ENCODE measurements at regions not wholly inside any gene's neighbourhood (a gene's known extent, or its start where the extent isn't known, plus 50 kb on each side); places are given as distances from the start of the nearest gene placed in this dataset.

- TF ChIP-seq CTCF (IDR thresholded peaks at IDR 0.05) = no peak
- no peak for TF ChIP-seq ZFX (IDR thresholded peaks at IDR 0.05; ENCODE audit: borderline replicate concordance)
Observed at GRCh38 chr4:111789901-111790640, 355.2 kb upstream of the FAM241A start.
